ENCODE measurements at regions not wholly inside any gene's neighbourhood (a gene's known extent, or its start where the extent isn't known, plus 50 kb on each side); places are given as distances from the start of the nearest gene placed in this dataset.
A peak's percentile ranks its signal among the peaks of the same experiment; 100 is the strongest.

GRCh38 chr11:37557990-37558389 lies 960.0 kb upstream of the RAG2 start:
- no peak for FAIRE-seq
- Histone ChIP-seq H3K4me2 (ENCODE audit: low read length) (no peak overlapping the region), H3K4me1 (ENCODE audit: insufficient read depth, low read length) (peaks cover 3% of the 10 kb centered on the region), H3K9ac (ENCODE audit: low read length) (no peak overlapping the region), H3K27me3 (ENCODE audit: insufficient read depth, low read length) (no peaks in the 10 kb centered on the region), H3K9me3 (ENCODE audit: insufficient read depth, low read depth, low read length) (no peaks in the 10 kb centered on the region), H4K20me1 (ENCODE audit: insufficient read depth, low read length) (no peaks in the 10 kb centered on the region), H2AFZ (ENCODE audit: low read depth, low read length) (no peak overlapping the region), H3K27ac (ENCODE audit: low read depth, low read length) (no peak overlapping the region), H3K36me3 (ENCODE audit: insufficient read depth, low read length) (no peaks in the 10 kb centered on the region), H3K79me2 (ENCODE audit: insufficient read depth, low read length) (no peaks in the 10 kb centered on the region), H3K4me3 (ENCODE audit: insufficient read depth, low read depth, low read length) (no peak overlapping the region)
- Mint-ChIP-seq H3K9me3 (ENCODE audit: unreplicated experiment) (no peaks in the 10 kb centered on the region), H3K27ac (ENCODE audit: unreplicated experiment) (no peak overlapping the region), H3K4me3 (ENCODE audit: unreplicated experiment) (no peak overlapping the region), H3K36me3 (ENCODE audit: low read depth, unreplicated experiment) (no peaks in the 10 kb centered on the region), H3K4me1 (ENCODE audit: low read depth, unreplicated experiment) (peaks cover 17% of the 10 kb centered on the region), H3K27me3 (ENCODE audit: low read depth, unreplicated experiment) (no peaks in the 10 kb centered on the region)
- TF ChIP-seq EZH2 (IDR thresholded peaks at IDR 0.05; ENCODE audit: insufficient read depth, low read length) (no peak), CTCF (IDR thresholded peaks at IDR 0.05; ENCODE audit: insufficient read depth, low read depth, low read length) (no peak)
- DNase-seq (ENCODE audit: low read depth), result peak; percentile 11

- no peaks in the 10 kb centered on the region for H3K9me3 Mint-ChIP-seq (ENCODE audit: unreplicated experiment)
- Histone ChIP-seq H3K27ac (ENCODE audit: low read depth, low read length) (no peak overlapping the region), H3K4me1 (ENCODE audit: insufficient read depth, low read length) (no peaks in the 10 kb centered on the region), H3K36me3 (ENCODE audit: insufficient read depth, low read length) (no peaks in the 10 kb centered on the region), H3K9ac (ENCODE audit: low read length) (no peak overlapping the region), H4K20me1 (ENCODE audit: insufficient read depth, low read length) (no peaks in the 10 kb centered on the region), H3K4me2 (ENCODE audit: low read length) (no peak overlapping the region), H3K27me3 (ENCODE audit: insufficient read depth, low read length) (no peaks in the 10 kb centered on the region), H2AFZ (ENCODE audit: low read depth, low read length) (no peak overlapping the region), H3K9me3 (ENCODE audit: insufficient read depth, low read depth, low read length) (no peaks in the 10 kb centered on the region), H3K79me2 (ENCODE audit: insufficient read depth, low read length) (no peaks in the 10 kb centered on the region), H3K4me3 (ENCODE audit: insufficient read depth, low read depth, low read length) (no peak overlapping the region)
- no peak overlapping the region for H3K27ac Mint-ChIP-seq (ENCODE audit: unreplicated experiment)
- no peak for TF ChIP-seq EZH2 (IDR thresholded peaks at IDR 0.05; ENCODE audit: insufficient read depth, low read length)
- TF ChIP-seq CTCF (IDR thresholded peaks at IDR 0.05; ENCODE audit: insufficient read depth, low read depth, low read length), result no peak
- no peaks in the 10 kb centered on the region for H3K36me3 Mint-ChIP-seq (ENCODE audit: low read depth, unreplicated experiment)
- FAIRE-seq (no peak), DNase-seq (ENCODE audit: low read depth) (no peak)
- H3K27me3 Mint-ChIP-seq (ENCODE audit: low read depth, unreplicated experiment), result no peaks in the 10 kb centered on the region
- no peaks in the 10 kb centered on the region for H3K4me1 Mint-ChIP-seq (ENCODE audit: low read depth, unreplicated experiment)
- H3K4me3 Mint-ChIP-seq (ENCODE audit: unreplicated experiment), result no peak overlapping the region
These were observed 954.2 kb upstream of the RAG2 start for GRCh38 chr11:37552284-37552683.

GRCh38 chr11:37544491-37544890 lies 946.5 kb upstream of the RAG2 start:
- Mint-ChIP-seq H3K27ac (ENCODE audit: unreplicated experiment) (no peak overlapping the region), H3K36me3 (ENCODE audit: low read depth, unreplicated experiment) (no peaks in the 10 kb centered on the region), H3K4me1 (ENCODE audit: low read depth, unreplicated experiment) (no peaks in the 10 kb centered on the region), H3K4me3 (ENCODE audit: unreplicated experiment) (no peak overlapping the region), H3K27me3 (ENCODE audit: low read depth, unreplicated experiment) (no peaks in the 10 kb centered on the region), H3K9me3 (ENCODE audit: unreplicated experiment) (peaks cover 11% of the 10 kb centered on the region)
- Histone ChIP-seq H3K79me2 (ENCODE audit: insufficient read depth, low read length) (no peaks in the 10 kb centered on the region), H3K27ac (ENCODE audit: low read depth, low read length) (no peak overlapping the region), H3K4me1 (ENCODE audit: insufficient read depth, low read length) (no peaks in the 10 kb centered on the region), H4K20me1 (ENCODE audit: insufficient read depth, low read length) (no peaks in the 10 kb centered on the region), H3K27me3 (ENCODE audit: insufficient read depth, low read length) (no peaks in the 10 kb centered on the region), H3K4me2 (ENCODE audit: low read length) (no peak overlapping the region), H3K4me3 (ENCODE audit: insufficient read depth, low read depth, low read length) (no peak overlapping the region), H2AFZ (ENCODE audit: low read depth, low read length) (no peak overlapping the region), H3K36me3 (ENCODE audit: insufficient read depth, low read length) (no peaks in the 10 kb centered on the region), H3K9ac (ENCODE audit: low read length) (no peak overlapping the region), H3K9me3 (ENCODE audit: insufficient read depth, low read depth, low read length) (peaks cover 6% of the 10 kb centered on the region)
- TF ChIP-seq CTCF (IDR thresholded peaks at IDR 0.05; ENCODE audit: insufficient read depth, low read depth, low read length) (no peak), EZH2 (IDR thresholded peaks at IDR 0.05; ENCODE audit: insufficient read depth, low read length) (no peak)
- FAIRE-seq, result no peak
- DNase-seq (ENCODE audit: low read depth), result no peak
